Endodermal cell (in vitro differentiated cells): ENCODE measurements at regions not wholly inside any gene's neighbourhood (a gene's known extent, or its start where the extent isn't known, plus 50 kb on each side); places are given as distances from the start of the nearest gene placed in this dataset.

ENCODE experiments used
- DNase-seq: peaks from one replicate; pipeline ENCODE4 v3.0.0-alpha.2; 2017
- H3K27ac ChIP-seq: 2 replicates; pipeline ENCODE4 v1.5.1; 2013; ENCODE audit warnings: mild to moderate bottlenecking, low read depth, low read length, moderate library complexity
- H3K27me3 ChIP-seq: 2 replicates; pipeline ENCODE4 v1.6.1; 2013; ENCODE audit warnings: mild to moderate bottlenecking, low read length, moderate library complexity; ENCODE audit not compliant: insufficient read depth, control insufficient read depth, poor library complexity, severe bottlenecking
- H3K36me3 ChIP-seq: 2 replicates; pipeline ENCODE4 v1.7.0; 2013; ENCODE audit warnings: mild to moderate bottlenecking, low read length, moderate library complexity; ENCODE audit not compliant: control insufficient read depth, insufficient read depth
- H3K4me1 ChIP-seq: one replicate; pipeline ENCODE4 v1.7.0; 2013; ENCODE audit warnings: low read length; ENCODE audit not compliant: control insufficient read depth, insufficient read depth
- H3K4me3 ChIP-seq: 2 replicates; pipeline ENCODE4 v1.5.1; 2013; ENCODE audit warnings: mild to moderate bottlenecking, low read length, moderate library complexity
- H3K9ac ChIP-seq: 2 replicates; pipeline ENCODE4 v1.6.1; 2013; ENCODE audit warnings: mild to moderate bottlenecking, low read length, moderate library complexity; ENCODE audit not compliant: poor library complexity, severe bottlenecking; ENCODE audit errors: extremely low read depth
- H3K9me3 ChIP-seq: 2 replicates; pipeline ENCODE4 v1.6.1; 2013; ENCODE audit warnings: mild to moderate bottlenecking, low read length, moderate library complexity; ENCODE audit not compliant: control insufficient read depth
- H3K27ac Mint-ChIP-seq: 2 replicates; pipeline ENCODE4 v1.8.0; 2020; ENCODE audit warnings: mixed read lengths
- H3K27me3 Mint-ChIP-seq: 2 replicates; pipeline ENCODE4 v1.8.0; 2021; ENCODE audit warnings: mild to moderate bottlenecking, mixed read lengths; ENCODE audit not compliant: insufficient read depth
- H3K36me3 Mint-ChIP-seq: 2 replicates; pipeline ENCODE4 v1.8.0; 2020; ENCODE audit warnings: low read depth, mixed read lengths
- H3K4me1 Mint-ChIP-seq: 2 replicates; pipeline ENCODE4 v1.8.0; 2020; ENCODE audit warnings: mixed read lengths
- H3K4me3 Mint-ChIP-seq: 2 replicates; pipeline ENCODE4 v1.8.0; 2020; ENCODE audit warnings: mild to moderate bottlenecking, moderate library complexity, mixed read lengths
- H3K9me3 Mint-ChIP-seq: 2 replicates; pipeline ENCODE4 v1.8.0; 2020; ENCODE audit warnings: mild to moderate bottlenecking, mixed read lengths
- WGBS, 2 experiments: methylation state at CpG; one replicate each; pipeline versions ENCODE4 v1.1.5 to v1.1.7; 2013; ENCODE audit warnings: missing lambda C conversion rate in 2 of 2, mixed read lengths in 1 of 2; ENCODE audit not compliant: insufficient coverage in 1 of 2, insufficient read length in 1 of 2; 5-methylcytosine and 5-hydroxymethylcytosine counted together
- TF ChIP-seq, protein P1 (sequence below): fragments of 200-600 bp; sonication (generic); conservative IDR thresholded peaks from 2 replicates; pipeline ENCODE4 v1.5.0; 2021; ENCODE audit warnings: antibody characterized with exemption, mild to moderate bottlenecking

DNA sequence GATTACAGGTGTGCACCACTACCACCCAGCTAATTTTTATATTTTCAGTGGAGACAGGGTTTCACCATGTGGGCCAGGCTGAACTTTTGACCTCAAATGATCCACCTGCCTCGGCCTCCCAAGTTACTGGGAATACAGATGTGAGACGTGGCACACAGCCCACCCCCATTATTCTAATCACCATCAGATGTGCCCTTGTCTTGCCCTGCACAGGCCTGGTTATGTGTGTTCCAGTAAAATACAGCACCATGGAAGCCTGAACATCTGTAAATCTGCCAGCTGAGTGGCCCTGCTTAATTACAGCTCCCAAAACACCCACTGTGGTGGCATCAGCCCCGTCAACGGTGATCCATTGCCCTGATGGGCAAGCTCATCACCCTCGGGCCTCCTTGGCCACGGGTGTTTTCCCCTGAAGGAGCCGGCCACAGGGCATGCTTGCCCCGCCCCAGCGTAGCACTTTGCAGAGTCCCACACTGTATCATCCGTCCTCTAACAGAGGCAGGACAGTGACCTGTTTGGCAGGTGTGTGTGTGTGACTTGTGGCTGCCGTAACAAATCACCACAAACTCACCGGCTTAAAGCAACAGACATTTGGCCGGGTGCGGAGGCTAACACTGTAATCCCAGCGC is 74.5 kb downstream of the RBFOX3 start:
- no peak for DNase-seq
- H3K27me3 Mint-ChIP-seq = no peaks in the 10 kb centered on the region
- H3K4me3 ChIP-seq = no peak overlapping the region
- no peaks in the 10 kb centered on the region for H3K4me1 ChIP-seq
- H3K36me3 ChIP-seq = no peaks in the 10 kb centered on the region
- H3K4me1 Mint-ChIP-seq = no peaks in the 10 kb centered on the region
- no peaks in the 10 kb centered on the region for H3K9me3 Mint-ChIP-seq
- no peaks in the 10 kb centered on the region for H3K27me3 ChIP-seq
- no peak overlapping the region for H3K27ac Mint-ChIP-seq
- no peak overlapping the region for H3K4me3 Mint-ChIP-seq
- WGBS, 2 experiments = 92 to 100% methylated on average over 6 to 15 of the region's 15 CpGs
- TF ChIP-seq, protein P1, sequence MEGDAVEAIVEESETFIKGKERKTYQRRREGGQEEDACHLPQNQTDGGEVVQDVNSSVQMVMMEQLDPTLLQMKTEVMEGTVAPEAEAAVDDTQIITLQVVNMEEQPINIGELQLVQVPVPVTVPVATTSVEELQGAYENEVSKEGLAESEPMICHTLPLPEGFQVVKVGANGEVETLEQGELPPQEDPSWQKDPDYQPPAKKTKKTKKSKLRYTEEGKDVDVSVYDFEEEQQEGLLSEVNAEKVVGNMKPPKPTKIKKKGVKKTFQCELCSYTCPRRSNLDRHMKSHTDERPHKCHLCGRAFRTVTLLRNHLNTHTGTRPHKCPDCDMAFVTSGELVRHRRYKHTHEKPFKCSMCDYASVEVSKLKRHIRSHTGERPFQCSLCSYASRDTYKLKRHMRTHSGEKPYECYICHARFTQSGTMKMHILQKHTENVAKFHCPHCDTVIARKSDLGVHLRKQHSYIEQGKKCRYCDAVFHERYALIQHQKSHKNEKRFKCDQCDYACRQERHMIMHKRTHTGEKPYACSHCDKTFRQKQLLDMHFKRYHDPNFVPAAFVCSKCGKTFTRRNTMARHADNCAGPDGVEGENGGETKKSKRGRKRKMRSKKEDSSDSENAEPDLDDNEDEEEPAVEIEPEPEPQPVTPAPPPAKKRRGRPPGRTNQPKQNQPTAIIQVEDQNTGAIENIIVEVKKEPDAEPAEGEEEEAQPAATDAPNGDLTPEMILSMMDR = no peak
- no peaks in the 10 kb centered on the region for H3K9me3 ChIP-seq
- H3K36me3 Mint-ChIP-seq = no peaks in the 10 kb centered on the region
- H3K9ac ChIP-seq = no peak overlapping the region
- H3K27ac ChIP-seq = no peak overlapping the region

DNA sequence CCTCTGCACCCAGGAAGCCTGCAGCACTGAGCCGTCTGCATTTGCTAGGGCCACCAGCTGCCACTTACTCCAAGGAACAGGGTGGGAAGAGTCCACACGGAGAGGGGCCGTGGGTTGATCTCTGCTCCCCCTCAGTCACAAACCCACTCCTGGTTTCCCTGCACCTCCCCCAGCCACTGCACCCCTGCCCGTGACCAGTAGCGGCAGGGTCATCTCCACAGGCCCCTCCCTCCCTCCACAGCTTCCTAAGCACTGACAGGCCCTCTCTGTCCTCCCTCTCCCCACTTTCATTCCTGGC is 75.2 kb downstream of the RBFOX3 start:
- WGBS, 2 experiments = 88 to 91% methylated on average over 3 to 5 of the region's 5 CpGs

DNA sequence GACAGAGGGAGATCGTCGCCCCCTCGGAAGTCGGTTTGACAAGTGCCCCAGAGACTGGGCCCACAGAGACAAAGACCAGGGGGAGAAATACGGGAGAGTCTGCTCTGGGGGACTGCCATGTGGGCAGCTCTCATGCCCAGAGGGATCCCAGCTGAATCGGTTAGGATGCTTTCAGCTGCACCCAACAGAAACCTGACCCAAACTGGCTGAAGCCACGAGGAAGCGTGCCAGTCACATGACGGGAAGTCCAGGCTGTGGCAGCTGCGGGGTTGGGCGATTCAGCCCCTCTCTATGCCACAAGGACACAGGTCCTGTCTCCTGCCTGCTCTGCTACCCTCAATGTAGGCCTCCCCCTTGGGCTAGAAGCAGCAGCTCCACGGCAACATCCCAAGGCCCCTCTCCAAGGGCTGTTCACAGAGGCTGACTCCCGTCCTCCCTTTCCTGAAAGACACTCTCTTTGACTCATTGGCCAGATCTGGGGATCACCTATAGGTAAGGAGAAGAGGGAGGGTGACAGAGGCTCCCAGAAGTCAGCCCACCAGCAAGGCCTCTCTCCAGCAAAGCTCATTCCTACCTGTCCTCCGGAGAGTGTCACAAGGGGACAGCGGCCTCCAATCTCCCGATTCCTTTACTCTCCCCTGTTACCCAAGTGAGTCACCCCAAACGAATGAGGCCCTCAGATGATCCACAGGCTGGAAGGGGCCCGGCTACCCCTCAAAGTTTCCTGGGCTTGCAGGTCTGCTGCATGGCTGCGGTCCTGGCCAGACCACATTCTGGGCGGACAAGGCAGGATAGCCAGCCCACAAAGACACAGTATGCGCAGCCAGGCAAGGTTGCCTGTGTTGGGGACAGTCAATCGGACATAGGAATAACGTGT is 75.8 kb downstream of the RBFOX3 start:
- Histone ChIP-seq H3K27ac (no peak overlapping the region), H3K27me3 (no peaks in the 10 kb centered on the region), H3K9ac (no peak overlapping the region), H3K4me3 (no peak overlapping the region), H3K36me3 (no peaks in the 10 kb centered on the region), H3K9me3 (no peaks in the 10 kb centered on the region), H3K4me1 (no peaks in the 10 kb centered on the region)
- H3K4me1 Mint-ChIP-seq = no peaks in the 10 kb centered on the region
- H3K9me3 Mint-ChIP-seq = no peaks in the 10 kb centered on the region
- TF ChIP-seq, protein P1 = no peak
- no peaks in the 10 kb centered on the region for H3K27me3 Mint-ChIP-seq
- no peak overlapping the region for H3K4me3 Mint-ChIP-seq
- H3K27ac Mint-ChIP-seq = peak overlapping the region; percentile 49
- H3K36me3 Mint-ChIP-seq = no peaks in the 10 kb centered on the region
- DNase-seq = no peak
- WGBS, 2 experiments = 91 to 93% methylated on average over 21 to 23 of the region's 23 CpGs

More for the DNA sequence above, 75.2 kb downstream of the RBFOX3 start:
- no peaks in the 10 kb centered on the region for H3K9me3 Mint-ChIP-seq
- Histone ChIP-seq H3K36me3 (no peaks in the 10 kb centered on the region), H3K9ac (no peak overlapping the region), H3K27me3 (no peaks in the 10 kb centered on the region), H3K4me3 (no peak overlapping the region), H3K9me3 (no peaks in the 10 kb centered on the region), H3K27ac (no peak overlapping the region), H3K4me1 (no peaks in the 10 kb centered on the region)
- H3K27ac Mint-ChIP-seq = no peak overlapping the region
- TF ChIP-seq, protein P1 = no peak
- H3K27me3 Mint-ChIP-seq = no peaks in the 10 kb centered on the region
- no peaks in the 10 kb centered on the region for H3K4me1 Mint-ChIP-seq
- H3K4me3 Mint-ChIP-seq = no peak overlapping the region
- H3K36me3 Mint-ChIP-seq = no peaks in the 10 kb centered on the region
- DNase-seq = no peak
